K562 (cell line): ENCODE measurements at regions not wholly inside any gene's neighbourhood (a gene's known extent, or its start where the extent isn't known, plus 50 kb on each side); places are given as distances from the start of the nearest gene placed in this dataset.

Experiments
- ATAC-seq: fragments of 200-7000 bp; cut with Tn5 transposase; 3 replicates; pipeline ENCODE4 v1.9.1; 2020; ENCODE audit warnings: moderate library complexity
- BruUV-seq: library from RNA; stranded (reverse); fragments of 400-500 nt; replicated peaks from 2 replicates; lab custom pipeline; 2021; lab: Mats Ljungman, UMichigan
- CTCF ChIA-PET: fragments of 300-600 bp; formaldehyde crosslinking; extraction: SDS; loops from one replicate; lab custom pipeline; 2021; ENCODE audit warnings: low intra/inter-chr PET ratio; lab: Yijun Ruan, JAX
- POLR2A ChIA-PET: fragments of 300-600, 350-650 bp; sonication (Branson Sonifier 250); formaldehyde crosslinking; extraction: SDS; loops from one replicate; lab custom pipeline; 2021; ENCODE audit warnings: antibody characterized with exemption, inconsistent platforms; lab: Yijun Ruan, JAX
- DNase-seq, 4 experiments: peaks; one replicate each; pipeline versions ENCODE4 v3.0.0 to v3.0.0-alpha.2; 2011 to 2018; ENCODE audit warnings: low spot score in 3 of 4, mixed read lengths in 3 of 4; ENCODE audit errors: extremely low read depth in 1 of 4
- FAIRE-seq: peaks from 2 replicates; lab custom pipeline; 2011; peaks lifted over from hg19 to GRCh38; lab: Jason Lieb, UNC
- H2AFZ ChIP-seq: 2 replicates; pipeline ENCODE4 v1.6.0; 2011; ENCODE audit warnings: low read depth, low read length, control low read depth, inconsistent platforms
- H3K27ac ChIP-seq: fragments of 200-600 bp; 3 replicates; pipeline ENCODE4 v1.8.0; 2011; ENCODE audit warnings: low read depth, mild to moderate bottlenecking, control low read depth, inconsistent platforms, low read length, moderate library complexity, mixed read lengths; ENCODE audit errors: extremely low read depth
- H3K27me3 ChIP-seq, 2 experiments: fragments of 300-600 bp in 1 of 2; 2 replicates in 1 of 2; 3 replicates in 1 of 2; pipeline versions ENCODE4 v1.6.0 to v1.8.0; 2011; ENCODE audit warnings: inconsistent platforms in 2 of 2, low read length in 2 of 2, mild to moderate bottlenecking in 1 of 2, mixed read lengths in 1 of 2, moderate library complexity in 1 of 2; ENCODE audit not compliant: control insufficient read depth in 2 of 2, insufficient read depth in 2 of 2
- H3K36me3 ChIP-seq: fragments of 300-600 bp; 3 replicates; pipeline ENCODE4 v1.8.0; 2011; ENCODE audit warnings: mild to moderate bottlenecking, low read length, inconsistent platforms; ENCODE audit not compliant: control insufficient read depth, insufficient read depth
- H3K4me1 ChIP-seq, 2 experiments: fragments of 200-600 bp in 1 of 2; replicated peaks in 1 of 2; 2 replicates in 1 of 2; 3 replicates in 1 of 2; pipeline versions ENCODE4 v1.5.1 to v1.8.0; 2011; ENCODE audit warnings: inconsistent platforms in 2 of 2, low read length in 2 of 2, mild to moderate bottlenecking in 1 of 2, mixed read lengths in 1 of 2, moderate library complexity in 1 of 2; ENCODE audit not compliant: control insufficient read depth in 2 of 2, insufficient read depth in 2 of 2
- H3K4me2 ChIP-seq: 2 replicates; pipeline ENCODE4 v1.6.1; 2011; ENCODE audit warnings: low read length, control low read depth, inconsistent platforms, mixed read lengths; ENCODE audit not compliant: insufficient read depth
- H3K4me3 ChIP-seq: fragments of 200-600 bp; sonication (generic), shearing (Covaris generic); 2 replicates; pipeline ENCODE4 v1.5.1; 2016; ENCODE audit warnings: control low read depth, inconsistent platforms
- H3K79me2 ChIP-seq: fragments of 200-600 bp; 3 replicates; pipeline ENCODE4 v1.8.0; 2011; ENCODE audit warnings: low read length, inconsistent platforms; ENCODE audit not compliant: control insufficient read depth, insufficient read depth
- H3K9ac ChIP-seq, 2 experiments: 2 replicates each; pipeline versions ENCODE4 v1.6.0 to v1.6.1; 2011; ENCODE audit warnings: low read depth in 2 of 2, low read length in 2 of 2, control low read depth in 1 of 2, inconsistent platforms in 1 of 2, mild to moderate bottlenecking in 1 of 2, mixed read lengths in 1 of 2; ENCODE audit not compliant: insufficient read depth in 1 of 2
- H3K9me1 ChIP-seq: one replicate; pipeline ENCODE4 v1.6.0; 2011; ENCODE audit warnings: inconsistent platforms, mild to moderate bottlenecking, low read length, moderate library complexity; ENCODE audit not compliant: control insufficient read depth, insufficient read depth
- H3K9me3 ChIP-seq: replicated peaks from 2 replicates; pipeline ENCODE4 v1.5.1; 2011; ENCODE audit warnings: low read depth, low read length, inconsistent platforms; ENCODE audit not compliant: control insufficient read depth, insufficient read depth
- H4K20me1 ChIP-seq: replicated peaks from 2 replicates; pipeline ENCODE4 v1.6.1; 2011; ENCODE audit warnings: low read length, inconsistent platforms, mixed read lengths; ENCODE audit not compliant: control insufficient read depth, insufficient read depth
- CC2D1A ChIP-seq: fragments of 450-650 bp; IDR thresholded peaks from 2 replicates; pipeline ENCODE4 v1.6.1; 2017; ENCODE audit warnings: mild to moderate bottlenecking
- CEBPZ ChIP-seq: fragments of 150-350 bp; IDR thresholded peaks from 2 replicates; pipeline ENCODE4 v1.6.1; 2014; ENCODE audit warnings: low read depth, mild to moderate bottlenecking, low read length, borderline replicate concordance
- DNMT1 ChIP-seq: fragments of 450-650 bp; IDR thresholded peaks from 2 replicates; pipeline ENCODE4 v1.6.1; 2016; ENCODE audit warnings: antibody characterized with exemption, mild to moderate bottlenecking
- GATA2 ChIP-seq: sonication (generic); formaldehyde crosslinking; IDR thresholded peaks from 2 replicates; pipeline ENCODE4 v1.4.0; 2020; ENCODE audit warnings: mild to moderate bottlenecking, missing genetic modification reagents
- GATAD2A ChIP-seq: fragments of 450-650 bp; IDR thresholded peaks from 2 replicates; pipeline ENCODE4 v1.6.1; 2017
- HDAC2 ChIP-seq: fragments of 450-650 bp; IDR thresholded peaks from 2 replicates; pipeline ENCODE4 v1.6.1; 2016; ENCODE audit warnings: mild to moderate bottlenecking
- HLTF ChIP-seq: fragments of 450-650 bp; IDR thresholded peaks from 2 replicates; pipeline ENCODE4 v1.6.1; 2016
- PYGO2 ChIP-seq: fragments of 450-650 bp; IDR thresholded peaks from 2 replicates; pipeline ENCODE4 v1.6.1; 2016; ENCODE audit warnings: mild to moderate bottlenecking, missing genetic modification characterization, moderate library complexity, missing compliant biosample characterization
- SRSF7 ChIP-seq: fragments of 200-400 bp; formaldehyde crosslinking; optimal IDR thresholded peaks from 2 replicates; pipeline ENCODE3; 2017; ENCODE audit warnings: mild to moderate bottlenecking, low read depth, low read length
- ZNF77 ChIP-seq: fragments of 250-450 bp; sonication (Bioruptor Pico); IDR thresholded peaks from 2 replicates; pipeline ENCODE4 v1.5.0; 2020
- WGBS: fragments of 100-300 bp; shearing (Covaris generic); methylation state at CpG from one replicate; pipeline ENCODE4 v1.1.6; 2016; ENCODE audit warnings: low coverage, mixed read lengths; ENCODE audit not compliant: insufficient coverage; ENCODE audit errors: missing lambda C conversion rate; 5-methylcytosine and 5-hydroxymethylcytosine counted together
- in situ Hi-C: fragments of 300-500 bp; cut with MboI; formaldehyde crosslinking; loops from 4 replicates; pipeline ENCODE4 v1.15.0; 2018; ENCODE audit warnings: inconsistent platforms, mixed read lengths
- intact Hi-C: fragments of 100-400 bp; cut with micrococcal nuclease; formaldehyde crosslinking; loops from 2 replicates; pipeline ENCODE4 v1.14.2; 2022
- TF ChIP-seq, protein P1 (sequence below): fragments of 250-450 bp; sonication (Bioruptor Pico); IDR thresholded peaks from 2 replicates; pipeline ENCODE4 v1.4.0; 2020; ENCODE audit warnings: mild to moderate bottlenecking, moderate library complexity
- TF ChIP-seq, protein P2 (sequence below): fragments of 250-450 bp; sonication (Bioruptor Pico); IDR thresholded peaks from 2 replicates; pipeline ENCODE4 v1.4.0; 2020

DNA sequence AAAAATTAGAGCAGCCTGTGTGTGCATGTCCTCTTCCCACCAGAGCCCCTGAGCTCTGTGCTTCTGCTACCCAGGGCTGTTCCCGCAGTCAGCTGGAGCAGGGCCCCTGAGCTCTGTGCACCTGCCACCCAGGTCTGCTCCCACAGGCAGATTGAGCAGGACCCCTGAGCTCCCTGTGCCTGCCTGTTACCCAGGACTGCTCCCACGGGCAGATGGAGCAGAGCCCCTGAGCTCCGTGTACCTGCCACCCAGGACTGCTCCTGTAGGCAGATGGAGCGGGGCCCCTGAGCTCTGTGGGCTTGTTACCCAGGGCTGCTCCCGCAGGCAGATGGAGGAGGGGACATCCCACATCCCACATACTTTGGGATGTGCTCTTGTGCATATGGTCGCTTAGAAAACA, 186.8 kb upstream of the SOX1 start:
- H3K4me2 ChIP-seq, result no peak overlapping the region
- peaks cover 0 to 5% of the 10 kb centered on the region in 2 experiments; a peak in 1 of 5 replicates for H3K27me3 ChIP-seq
- no TSS peak for BruUV-seq
- no peak overlapping the region for H2AFZ ChIP-seq
- no peaks in the 10 kb centered on the region for H3K9me3 ChIP-seq
- DNase-seq (no peak), FAIRE-seq (no peak)
- POLR2A ChIA-PET, result no interaction called here
- CTCF ChIA-PET, result no interaction called here
- H3K9ac ChIP-seq, result no peak overlapping the region
- no peak overlapping the region for H3K27ac ChIP-seq
- H3K36me3 ChIP-seq, result no peaks in the 10 kb centered on the region
- WGBS, result 2% methylated on average over 6 of the region's 6 CpGs
- H3K4me1 ChIP-seq, result no peaks in the 10 kb centered on the region
- no peak overlapping the region for H3K4me3 ChIP-seq
- H4K20me1 ChIP-seq, result no peaks in the 10 kb centered on the region
- no peaks in the 10 kb centered on the region for H3K79me2 ChIP-seq
- H3K9me1 ChIP-seq, result no peaks in the 10 kb centered on the region
- intact Hi-C loops, result no loop called here
- TF ChIP-seq SRSF7 (no peak), ZNF77 (CRISPR knock-in tag) (no peak), HDAC2 (no peak), DNMT1 (no peak), CEBPZ (no peak), GATA2 (CRISPR knock-in tag) (no peak), CC2D1A (no peak), PYGO2 (tag) (no peak), GATAD2A (no peak), HLTF (no peak)
- TF ChIP-seq, protein P1, sequence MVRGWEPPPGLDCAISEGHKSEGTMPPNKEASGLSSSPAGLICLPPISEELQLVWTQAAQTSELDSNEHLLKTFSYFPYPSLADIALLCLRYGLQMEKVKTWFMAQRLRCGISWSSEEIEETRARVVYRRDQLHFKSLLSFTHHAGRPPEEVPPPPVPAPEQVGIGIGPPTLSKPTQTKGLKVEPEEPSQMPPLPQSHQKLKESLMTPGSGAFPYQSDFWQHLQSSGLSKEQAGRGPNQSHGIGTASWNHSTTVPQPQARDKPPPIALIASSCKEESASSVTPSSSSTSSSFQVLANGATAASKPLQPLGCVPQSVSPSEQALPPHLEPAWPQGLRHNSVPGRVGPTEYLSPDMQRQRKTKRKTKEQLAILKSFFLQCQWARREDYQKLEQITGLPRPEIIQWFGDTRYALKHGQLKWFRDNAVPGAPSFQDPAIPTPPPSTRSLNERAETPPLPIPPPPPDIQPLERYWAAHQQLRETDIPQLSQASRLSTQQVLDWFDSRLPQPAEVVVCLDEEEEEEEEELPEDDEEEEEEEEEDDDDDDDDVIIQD, result no peak
- TF ChIP-seq, protein P2, sequence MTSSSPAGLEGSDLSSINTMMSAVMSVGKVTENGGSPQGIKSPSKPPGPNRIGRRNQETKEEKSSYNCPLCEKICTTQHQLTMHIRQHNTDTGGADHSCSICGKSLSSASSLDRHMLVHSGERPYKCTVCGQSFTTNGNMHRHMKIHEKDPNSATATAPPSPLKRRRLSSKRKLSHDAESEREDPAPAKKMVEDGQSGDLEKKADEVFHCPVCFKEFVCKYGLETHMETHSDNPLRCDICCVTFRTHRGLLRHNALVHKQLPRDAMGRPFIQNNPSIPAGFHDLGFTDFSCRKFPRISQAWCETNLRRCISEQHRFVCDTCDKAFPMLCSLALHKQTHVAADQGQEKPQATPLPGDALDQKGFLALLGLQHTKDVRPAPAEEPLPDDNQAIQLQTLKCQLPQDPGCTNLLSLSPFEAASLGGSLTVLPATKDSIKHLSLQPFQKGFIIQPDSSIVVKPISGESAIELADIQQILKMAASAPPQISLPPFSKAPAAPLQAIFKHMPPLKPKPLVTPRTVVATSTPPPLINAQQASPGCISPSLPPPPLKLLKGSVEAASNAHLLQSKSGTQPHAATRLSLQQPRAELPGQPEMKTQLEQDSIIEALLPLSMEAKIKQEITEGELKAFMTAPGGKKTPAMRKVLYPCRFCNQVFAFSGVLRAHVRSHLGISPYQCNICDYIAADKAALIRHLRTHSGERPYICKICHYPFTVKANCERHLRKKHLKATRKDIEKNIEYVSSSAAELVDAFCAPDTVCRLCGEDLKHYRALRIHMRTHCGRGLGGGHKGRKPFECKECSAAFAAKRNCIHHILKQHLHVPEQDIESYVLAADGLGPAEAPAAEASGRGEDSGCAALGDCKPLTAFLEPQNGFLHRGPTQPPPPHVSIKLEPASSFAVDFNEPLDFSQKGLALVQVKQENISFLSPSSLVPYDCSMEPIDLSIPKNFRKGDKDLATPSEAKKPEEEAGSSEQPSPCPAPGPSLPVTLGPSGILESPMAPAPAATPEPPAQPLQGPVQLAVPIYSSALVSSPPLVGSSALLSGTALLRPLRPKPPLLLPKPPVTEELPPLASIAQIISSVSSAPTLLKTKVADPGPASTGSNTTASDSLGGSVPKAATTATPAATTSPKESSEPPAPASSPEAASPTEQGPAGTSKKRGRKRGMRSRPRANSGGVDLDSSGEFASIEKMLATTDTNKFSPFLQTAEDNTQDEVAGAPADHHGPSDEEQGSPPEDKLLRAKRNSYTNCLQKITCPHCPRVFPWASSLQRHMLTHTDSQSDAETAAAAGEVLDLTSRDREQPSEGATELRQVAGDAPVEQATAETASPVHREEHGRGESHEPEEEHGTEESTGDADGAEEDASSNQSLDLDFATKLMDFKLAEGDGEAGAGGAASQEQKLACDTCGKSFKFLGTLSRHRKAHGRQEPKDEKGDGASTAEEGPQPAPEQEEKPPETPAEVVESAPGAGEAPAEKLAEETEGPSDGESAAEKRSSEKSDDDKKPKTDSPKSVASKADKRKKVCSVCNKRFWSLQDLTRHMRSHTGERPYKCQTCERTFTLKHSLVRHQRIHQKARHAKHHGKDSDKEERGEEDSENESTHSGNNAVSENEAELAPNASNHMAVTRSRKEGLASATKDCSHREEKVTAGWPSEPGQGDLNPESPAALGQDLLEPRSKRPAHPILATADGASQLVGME (CRISPR knock-in tag), result no peak
- TF ChIP-seq, all 486 proteins: peak for 0
- ATAC-seq, result no peak
- in situ Hi-C loops, result no loop called here
